ENCODE measurements at regions not wholly inside any gene's neighbourhood (a gene's known extent, or its start where the extent isn't known, plus 50 kb on each side); places are given as distances from the start of the nearest gene placed in this dataset.
A peak's percentile ranks its signal among the peaks of the same experiment; 100 is the strongest.

GRCh38 chr17:79420318-79421243 lies 190.3 kb downstream of the RBFOX3 start:
- no peak for DNase-seq (ENCODE audit: low read depth)

- no peak for DNase-seq (ENCODE audit: low read depth)
Observed at GRCh38 chr17:79417476-79417988, 193.3 kb downstream of the RBFOX3 start.

DNA sequence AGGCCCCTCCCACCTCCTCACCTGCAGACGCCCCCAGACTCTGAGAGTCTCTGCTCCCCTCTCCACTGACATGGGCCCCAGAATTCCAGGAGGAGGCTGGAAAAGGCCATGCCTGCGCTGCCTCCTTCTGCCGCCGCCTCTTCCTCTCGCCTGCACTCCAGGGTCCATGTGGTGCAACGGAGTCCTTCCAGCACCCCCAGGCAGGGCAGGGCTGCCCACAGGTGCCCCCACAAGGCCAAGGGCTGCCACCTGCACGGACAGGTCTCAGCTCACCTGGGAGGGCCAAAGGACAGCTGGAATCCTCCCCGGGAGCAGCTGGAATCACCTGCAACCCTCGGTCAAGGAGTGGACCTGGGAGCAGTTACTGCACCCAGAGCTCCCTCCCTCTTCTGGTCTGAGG lies 194.9 kb downstream of the RBFOX3 start:
- no peak for DNase-seq (ENCODE audit: low read depth)

- DNase-seq (ENCODE audit: low read depth): no peak
Observed at GRCh38 chr17:79415365-79415764, 195.5 kb downstream of the RBFOX3 start.

- DNase-seq (ENCODE audit: low read depth): no peak
Observed at GRCh38 chr17:79414793-79415211, 196.0 kb downstream of the RBFOX3 start.

DNA sequence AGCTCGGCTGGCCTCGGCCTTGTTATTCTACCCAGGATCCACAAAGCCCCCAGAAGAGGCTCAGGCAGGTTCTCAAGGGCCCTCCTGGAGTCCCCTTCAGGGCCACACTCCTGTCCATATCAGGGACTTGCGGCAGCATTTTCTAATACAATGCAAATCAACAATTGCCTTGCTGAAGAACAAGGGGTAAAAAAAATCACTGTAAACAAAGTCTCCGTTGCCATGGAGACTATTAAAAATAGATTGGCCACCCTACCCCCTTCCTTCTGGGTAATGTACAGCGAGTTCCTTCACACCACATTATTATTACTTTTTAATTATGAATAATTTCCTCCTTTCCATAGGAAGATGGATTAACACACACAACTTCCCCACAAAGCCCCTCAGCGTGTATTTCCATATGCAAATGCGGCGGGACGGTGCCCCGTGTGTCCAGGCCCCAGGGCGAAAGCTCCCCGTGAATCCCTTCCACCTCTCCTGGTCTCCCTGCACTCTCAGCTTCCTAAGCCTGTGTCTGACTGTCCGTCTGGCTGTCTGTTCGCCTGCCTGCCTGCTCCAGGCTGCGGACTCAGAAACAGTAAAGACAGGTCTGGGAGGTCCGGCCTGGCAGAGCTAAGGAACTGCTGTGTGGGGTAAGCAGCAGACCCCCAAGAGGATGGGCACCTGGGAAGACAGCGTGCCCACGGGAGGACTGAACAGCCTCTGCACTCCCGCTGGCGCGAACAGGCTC lies 196.6 kb downstream of the RBFOX3 start:
- DNase-seq (ENCODE audit: low read depth): no peak

- DNase-seq (ENCODE audit: low read depth): no peak
Observed at GRCh38 chr17:79413611-79414010, 197.2 kb downstream of the RBFOX3 start.

- DNase-seq (ENCODE audit: low read depth): no peak
Observed at GRCh38 chr17:79412886-79413390, 197.9 kb downstream of the RBFOX3 start.

DNA sequence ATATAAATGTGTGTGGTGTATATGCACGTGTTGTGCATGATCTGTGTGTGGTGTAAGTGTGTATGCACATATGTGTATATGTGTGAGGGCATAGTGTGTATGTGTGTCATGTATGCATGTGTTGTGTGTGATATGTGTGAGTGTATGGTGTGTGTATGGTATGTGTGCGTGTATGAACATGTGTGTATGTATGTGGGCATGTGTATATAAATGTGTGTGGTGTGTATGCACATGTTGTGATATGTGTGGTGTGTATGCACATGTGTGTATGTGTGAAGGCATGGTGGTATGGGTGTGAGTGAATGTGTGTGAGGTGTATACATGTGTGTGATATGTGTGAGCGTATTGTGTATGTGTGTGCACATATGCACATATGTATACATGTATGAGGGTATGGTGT lies 198.7 kb downstream of the RBFOX3 start:
- no peak for DNase-seq (ENCODE audit: low read depth)

- DNase-seq (ENCODE audit: low read depth): no peak
Observed at GRCh38 chr17:79411419-79411818, 199.4 kb downstream of the RBFOX3 start.

DNA sequence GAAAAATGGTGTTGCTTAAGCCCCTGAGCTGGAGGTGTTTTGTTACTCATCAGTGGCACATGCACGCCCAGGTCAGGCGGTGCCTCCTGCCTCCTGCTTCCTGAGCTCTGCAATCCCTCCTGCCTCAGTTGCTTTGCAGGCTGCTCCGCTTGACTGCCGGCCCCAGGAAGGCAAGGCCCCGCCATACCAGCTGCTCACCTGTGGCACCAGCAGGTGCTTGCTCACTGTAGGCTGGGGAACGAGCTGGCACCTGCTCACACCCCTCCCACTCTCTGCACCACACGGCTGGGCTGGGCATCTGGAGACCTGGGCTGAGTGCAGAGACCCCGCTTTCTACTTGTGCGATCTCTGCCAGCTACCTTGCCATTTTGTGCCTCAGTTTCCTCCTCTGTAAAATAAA lies 200.2 kb downstream of the RBFOX3 start:
- DNase-seq (ENCODE audit: low read depth): no peak

DNA sequence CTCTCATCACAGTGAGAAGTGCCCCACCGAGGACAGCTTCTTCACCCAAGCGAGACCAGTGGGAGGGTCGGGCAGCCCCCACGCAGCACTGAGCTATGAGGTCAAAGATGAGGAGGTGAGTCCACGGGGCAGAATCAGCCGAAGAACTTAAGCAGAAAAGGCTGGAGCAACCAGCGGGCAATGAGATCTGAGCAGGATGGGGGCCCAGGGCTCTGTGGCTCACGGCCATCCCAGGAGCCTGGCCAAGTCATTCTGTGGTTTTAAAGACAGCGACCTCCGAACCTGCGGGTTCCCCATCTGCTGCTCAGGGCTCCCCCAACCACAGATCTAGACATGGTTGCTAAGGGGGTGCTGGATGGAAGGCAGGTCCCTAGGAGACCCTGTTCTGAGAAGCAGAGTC lies 202.6 kb downstream of the RBFOX3 start:
- no peak for DNase-seq (ENCODE audit: low read depth)

GRCh38 chr17:79407385-79407784 lies 203.5 kb downstream of the RBFOX3 start:
- DNase-seq (ENCODE audit: low read depth): no peak

- no peak for DNase-seq (ENCODE audit: low read depth)
Observed at GRCh38 chr17:79406316-79406715, 204.5 kb downstream of the RBFOX3 start.

DNA sequence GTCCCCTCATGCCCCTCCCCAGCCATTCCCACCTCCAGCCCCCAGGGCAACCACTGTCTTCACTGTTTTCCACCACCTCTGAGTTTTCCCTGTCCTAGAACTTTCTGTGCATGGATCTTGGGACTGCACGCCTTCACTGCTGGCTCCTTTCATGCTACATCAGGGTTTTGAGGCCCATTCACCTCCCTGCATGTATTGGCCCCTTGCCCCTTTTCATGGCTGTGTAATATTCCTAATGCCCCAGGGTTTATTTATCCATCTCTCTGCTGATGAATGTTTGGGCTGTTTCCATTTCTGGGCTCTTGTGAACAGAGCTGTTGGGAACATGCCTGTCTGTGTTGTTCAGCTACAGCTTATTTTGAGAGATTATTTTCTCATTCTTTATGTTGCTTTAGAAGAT lies 205.0 kb downstream of the RBFOX3 start:
- DNase-seq (ENCODE audit: low read depth): no peak

DNA sequence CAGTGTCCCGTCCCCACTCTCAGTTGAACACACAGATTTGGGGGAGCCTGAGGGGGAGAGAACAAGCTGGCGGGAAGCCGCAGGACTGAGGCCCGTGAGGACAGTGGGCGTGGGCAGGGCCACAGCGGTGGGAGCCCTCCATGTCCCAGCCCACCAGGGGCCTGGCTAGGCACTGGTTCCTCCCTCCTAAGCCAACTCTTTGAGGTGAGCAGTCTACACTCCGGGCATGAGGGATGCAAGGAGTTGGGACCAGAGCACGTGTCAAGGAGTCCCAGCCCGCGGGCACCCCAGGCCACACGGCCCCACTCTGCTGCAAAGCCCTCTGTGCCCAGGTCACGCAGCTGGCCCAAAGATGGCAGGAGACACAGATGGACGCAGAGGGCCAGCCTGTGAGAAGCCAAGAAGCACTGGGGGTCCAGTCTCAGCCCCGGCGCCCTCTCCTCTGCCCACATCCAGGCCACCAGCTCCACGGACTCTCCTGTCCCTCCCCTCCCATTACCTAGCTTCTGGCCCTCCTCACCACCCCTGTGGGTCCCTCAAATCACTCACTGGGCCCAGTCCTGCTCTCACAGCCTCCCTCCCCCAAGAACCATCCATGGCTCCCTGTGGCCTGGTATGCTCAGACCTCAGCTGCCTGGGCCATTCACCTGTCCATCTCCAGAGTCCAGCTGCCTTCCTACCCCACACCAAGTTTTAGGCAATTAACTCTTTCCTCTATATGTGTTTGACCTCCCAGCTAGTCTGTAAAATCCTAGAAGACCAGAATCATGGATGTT lies 206.5 kb downstream of the RBFOX3 start:
- DNase-seq (ENCODE audit: low read depth): no peak

DNA sequence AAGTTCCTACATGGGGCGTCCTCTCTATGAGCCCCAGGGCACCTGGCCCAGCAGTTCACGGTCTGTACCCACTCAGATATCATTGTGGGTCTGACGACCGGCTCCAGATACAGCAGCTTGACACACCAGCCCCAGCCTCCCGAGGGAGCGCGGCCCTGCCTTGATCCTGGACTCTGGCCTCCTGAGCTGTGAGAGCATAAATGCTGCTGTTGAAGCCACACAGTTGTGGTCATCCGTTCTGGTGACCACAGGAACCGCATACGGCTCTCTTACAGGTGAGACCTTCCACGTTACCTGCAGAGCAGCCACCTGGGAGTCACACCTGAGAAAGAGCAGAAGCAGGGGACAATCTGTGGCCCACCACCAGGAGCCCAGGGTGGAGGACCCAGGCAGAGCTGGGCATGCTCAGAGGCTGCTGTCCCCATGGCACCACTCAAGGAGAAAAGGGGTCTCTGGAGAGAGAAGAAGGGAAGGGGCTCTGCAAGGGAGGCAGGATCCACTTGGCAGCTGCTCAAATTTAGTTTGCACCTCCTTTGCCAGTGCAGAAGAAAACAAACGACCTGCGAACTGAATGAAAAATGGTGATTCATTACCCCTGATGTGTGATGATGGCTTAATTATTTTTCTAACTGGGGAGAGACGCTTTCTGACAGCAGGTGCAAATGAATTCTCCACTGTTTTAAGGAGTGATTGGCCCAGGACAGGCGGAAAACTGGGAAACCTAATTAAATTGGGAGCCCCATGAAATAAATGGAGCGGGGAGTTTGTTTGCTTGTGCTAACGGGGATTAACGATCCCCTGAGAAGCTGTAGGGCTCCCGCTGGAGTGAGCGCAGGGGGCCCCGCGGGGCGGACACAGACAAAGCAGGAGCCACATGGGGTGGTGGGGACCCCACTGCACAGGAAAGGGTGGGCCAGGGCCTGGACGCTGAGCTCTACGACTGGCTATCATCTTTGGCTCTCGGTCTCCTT lies 208.9 kb downstream of the RBFOX3 start:
- no peak for DNase-seq (ENCODE audit: low read depth)

GRCh38 chr17:79400989-79401703 lies 209.7 kb downstream of the RBFOX3 start:
- DNase-seq (ENCODE audit: low read depth): peak; percentile 48

DNA sequence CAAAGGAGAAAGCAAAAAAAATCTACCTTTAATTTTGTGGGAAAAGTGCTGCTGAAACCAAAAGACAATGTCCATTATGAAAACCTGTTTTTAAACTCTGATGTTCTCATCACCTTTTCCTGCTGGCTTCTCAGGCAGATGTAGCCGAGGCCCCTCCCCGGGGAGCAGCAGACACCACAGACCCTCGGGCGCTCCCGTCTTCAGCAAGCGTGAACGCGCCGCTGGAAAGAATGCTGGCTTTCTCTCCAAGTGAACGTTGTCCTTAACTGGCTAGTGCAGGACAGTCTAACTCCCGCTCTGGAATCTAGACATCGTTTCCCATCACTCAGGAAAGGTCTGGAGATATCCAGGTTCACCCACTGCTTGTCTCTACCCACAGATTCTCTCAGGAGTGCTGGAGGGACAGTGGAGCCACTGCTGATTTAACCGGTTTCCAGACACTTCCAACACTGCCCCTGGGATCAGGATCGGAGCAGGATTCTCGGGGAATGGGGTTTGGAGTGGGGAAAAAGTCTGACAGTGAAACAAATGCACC lies 211.2 kb downstream of the RBFOX3 start:
- DNase-seq (ENCODE audit: low read depth): no peak

- no peak for DNase-seq (ENCODE audit: low read depth)
Observed at GRCh38 chr17:79398441-79398840, 212.4 kb downstream of the RBFOX3 start.
